Spleen (tissue), 7 donors: ENCODE measurements at regions not wholly inside any gene's neighbourhood (a gene's known extent, or its start where the extent isn't known, plus 50 kb on each side); places are given as distances from the start of the nearest gene placed in this dataset.

Experiments
- POLR2A ChIP-seq, 3 donors: fragments of 450-650 bp; IDR thresholded peaks; one replicate each; pipeline ENCODE4 v1.5.1; 2017; ENCODE audit warnings: antibody characterized with exemption in 3 of 3, mild to moderate bottlenecking in 1 of 3
- POLR2AphosphoS5 ChIP-seq, 3 donors: sonication (generic); formaldehyde crosslinking; IDR thresholded peaks; one replicate each; pipeline ENCODE4 v1.5.1; 2017; ENCODE audit warnings: antibody characterized with exemption in 3 of 3
- TF ChIP-seq, protein P1 (sequence below), 11 experiments: fragments of 200-600 bp in 7 of 11; fragments of 450-650 bp in 4 of 11; sonication (generic) in 4 of 11; IDR thresholded peaks in 8 of 11; conservative IDR thresholded peaks in 3 of 11; 1 replicate in 7 of 11; 2 replicates in 4 of 11; pipeline versions ENCODE4 v1.4.0 to v1.8.0; 2016 to 2021; ENCODE audit warnings: antibody characterized with exemption in 11 of 11, inconsistent platforms in 4 of 11, mild to moderate bottlenecking in 1 of 11
- donor health status: DM: no; HTN: no; CAD: no; lungs with moderate emphysema.
- donor health status: DM: no; HTN: no; CAD: no.
- donor health status: DM: no; HTN: no; CAD: no.

DNA sequence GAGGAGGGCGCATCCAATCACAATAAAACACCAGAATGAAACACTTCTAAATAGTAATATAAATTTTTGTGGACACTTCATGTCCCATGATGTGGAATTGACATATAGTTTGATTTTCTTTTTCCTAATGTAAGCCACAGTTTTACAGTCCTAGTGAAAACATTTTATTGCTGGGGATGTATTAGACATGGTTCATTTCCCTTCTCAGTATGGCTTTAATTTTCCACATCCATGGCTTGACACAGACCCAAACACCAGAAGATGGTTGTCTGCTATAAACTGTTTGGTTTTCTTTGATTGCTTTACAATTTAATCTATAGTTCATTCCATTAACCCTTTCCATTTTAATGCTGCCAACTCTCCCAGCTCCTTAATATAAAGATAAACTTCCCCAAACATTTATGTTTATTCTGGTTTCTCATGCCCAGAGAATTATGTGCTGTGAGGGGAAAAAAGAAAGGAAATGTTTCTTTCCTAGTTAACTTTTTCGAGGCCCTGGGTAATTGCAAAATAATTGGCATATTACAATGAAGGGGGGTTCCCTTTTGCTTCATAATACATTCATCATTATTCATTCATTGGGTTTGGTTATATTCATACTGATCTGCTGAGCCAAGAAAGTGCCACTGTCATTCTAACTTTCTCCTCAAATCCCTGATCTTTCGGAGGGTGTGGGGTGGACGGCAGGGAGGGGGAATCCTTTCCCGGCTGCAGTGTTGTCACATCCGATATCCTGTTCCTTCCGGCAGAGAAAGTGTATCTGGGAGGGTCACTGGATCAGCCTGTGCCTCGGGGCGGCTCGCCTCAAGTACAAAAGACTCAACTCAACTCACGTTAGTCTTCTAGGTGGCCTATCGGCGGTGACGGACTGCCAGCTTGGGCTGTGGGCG is 127.6 kb upstream of the TFAP2D start:
- TF ChIP-seq POLR2AphosphoS5 (IDR thresholded peaks at IDR 0.05): no peak
- TF ChIP-seq, protein P1, sequence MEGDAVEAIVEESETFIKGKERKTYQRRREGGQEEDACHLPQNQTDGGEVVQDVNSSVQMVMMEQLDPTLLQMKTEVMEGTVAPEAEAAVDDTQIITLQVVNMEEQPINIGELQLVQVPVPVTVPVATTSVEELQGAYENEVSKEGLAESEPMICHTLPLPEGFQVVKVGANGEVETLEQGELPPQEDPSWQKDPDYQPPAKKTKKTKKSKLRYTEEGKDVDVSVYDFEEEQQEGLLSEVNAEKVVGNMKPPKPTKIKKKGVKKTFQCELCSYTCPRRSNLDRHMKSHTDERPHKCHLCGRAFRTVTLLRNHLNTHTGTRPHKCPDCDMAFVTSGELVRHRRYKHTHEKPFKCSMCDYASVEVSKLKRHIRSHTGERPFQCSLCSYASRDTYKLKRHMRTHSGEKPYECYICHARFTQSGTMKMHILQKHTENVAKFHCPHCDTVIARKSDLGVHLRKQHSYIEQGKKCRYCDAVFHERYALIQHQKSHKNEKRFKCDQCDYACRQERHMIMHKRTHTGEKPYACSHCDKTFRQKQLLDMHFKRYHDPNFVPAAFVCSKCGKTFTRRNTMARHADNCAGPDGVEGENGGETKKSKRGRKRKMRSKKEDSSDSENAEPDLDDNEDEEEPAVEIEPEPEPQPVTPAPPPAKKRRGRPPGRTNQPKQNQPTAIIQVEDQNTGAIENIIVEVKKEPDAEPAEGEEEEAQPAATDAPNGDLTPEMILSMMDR (IDR thresholded peaks at IDR 0.05 in 8 of 11, conservative IDR thresholded peaks at IDR 0.05 in 3 of 11): no peak
- TF ChIP-seq POLR2A (IDR thresholded peaks at IDR 0.05): no peak
